Peyer's patch (tissue), 4 donors: ENCODE measurements at regions not wholly inside any gene's neighbourhood (a gene's known extent, or its start where the extent isn't known, plus 50 kb on each side); places are given as distances from the start of the nearest gene placed in this dataset.

ENCODE experiments used
- CTCF ChIP-seq, 6 experiments: fragments of 450-650 bp in 4 of 6; fragments of 200-600 bp in 2 of 6; sonication (generic) in 1 of 6; IDR thresholded peaks; one replicate each; pipeline ENCODE4 v1.5.1; 2017 to 2019; ENCODE audit warnings: antibody characterized with exemption in 6 of 6, mild to moderate bottlenecking in 3 of 6, moderate library complexity in 1 of 6
- POLR2A ChIP-seq, 2 donors: fragments of 450-650 bp; IDR thresholded peaks; one replicate each; pipeline ENCODE4 v1.5.1; 2017; ENCODE audit warnings: antibody characterized with exemption in 2 of 2, mild to moderate bottlenecking in 2 of 2, moderate library complexity in 2 of 2

DNA sequence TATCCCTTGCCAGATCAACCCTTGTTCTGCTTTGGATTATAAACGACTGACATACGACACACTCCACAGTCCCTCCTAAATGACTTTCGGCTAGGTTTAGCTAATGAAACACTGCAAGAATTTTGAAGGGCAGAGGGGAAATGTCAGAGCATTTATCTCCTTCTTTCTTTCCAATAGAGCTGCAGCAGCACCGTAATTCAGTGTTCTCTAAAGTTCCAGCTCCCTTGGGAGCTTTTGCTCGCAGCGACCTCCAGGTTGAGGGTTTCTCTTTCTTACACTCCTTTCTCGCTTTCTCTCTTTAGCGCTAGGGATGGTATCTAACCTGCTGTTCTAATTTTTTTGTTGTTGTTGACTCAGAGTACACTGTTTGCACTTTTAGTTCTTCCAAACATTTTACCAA is 467.1 kb upstream of the ST8SIA4 start:
- no peak for TF ChIP-seq CTCF (IDR thresholded peaks at IDR 0.05)
- no peak for TF ChIP-seq POLR2A (IDR thresholded peaks at IDR 0.05)
